SH-SY5Y (cell line): ENCODE measurements at regions not wholly inside any gene's neighbourhood (a gene's known extent, or its start where the extent isn't known, plus 50 kb on each side); places are given as distances from the start of the nearest gene placed in this dataset.

ENCODE experiments used
- GATA2 ChIP-seq: IDR thresholded peaks from 2 replicates; pipeline ENCODE4 v1.6.1; 2011; ENCODE audit warnings: mild to moderate bottlenecking, low read depth, low read length
- GATA3 ChIP-seq: IDR thresholded peaks from 2 replicates; pipeline ENCODE4 v1.6.1; 2011; ENCODE audit warnings: low read depth, mild to moderate bottlenecking, low read length, moderate library complexity

GRCh38 chr2:42984081-42984480 is 191.7 kb upstream of the HAAO start:
- TF ChIP-seq GATA3 (no peak; the same call in 1 of the 2 replicates), GATA2 (peak; percentile 94)
